ENCODE measurements at regions not wholly inside any gene's neighbourhood (a gene's known extent, or its start where the extent isn't known, plus 50 kb on each side); places are given as distances from the start of the nearest gene placed in this dataset.

DNA sequence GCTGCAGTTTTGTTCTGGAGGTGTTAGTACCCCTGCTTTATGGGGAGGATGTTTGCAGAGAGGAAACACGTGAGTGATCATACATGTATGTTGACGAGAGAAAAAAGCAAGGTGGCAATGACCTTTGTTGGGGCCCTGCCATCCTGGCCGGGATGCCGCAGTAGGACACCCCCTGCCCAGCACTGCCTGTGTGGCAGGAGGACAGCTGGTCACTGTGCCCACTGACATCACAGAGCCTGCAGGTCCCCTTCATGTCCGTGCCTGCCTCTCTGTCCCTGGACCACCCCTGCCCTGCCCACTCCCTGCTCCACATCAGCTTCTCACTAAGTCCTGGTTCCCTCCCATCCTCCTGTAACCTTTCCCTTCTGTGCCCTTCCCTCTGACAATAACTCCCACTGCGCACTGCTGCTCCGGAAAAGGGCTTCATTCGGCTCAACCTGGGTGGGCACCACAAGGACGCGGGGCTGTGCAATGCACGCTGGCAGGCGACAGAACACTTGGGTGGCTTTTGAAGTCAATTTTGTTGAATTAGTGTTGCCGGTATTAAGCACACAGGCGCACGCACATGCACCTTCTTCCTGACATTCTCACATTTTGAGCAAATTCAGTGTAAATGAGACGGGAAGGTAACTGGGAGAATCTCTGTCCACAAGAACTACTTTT lies 51.5 kb upstream of the TWIST2 start:
- no peak for DNase-seq

DNA sequence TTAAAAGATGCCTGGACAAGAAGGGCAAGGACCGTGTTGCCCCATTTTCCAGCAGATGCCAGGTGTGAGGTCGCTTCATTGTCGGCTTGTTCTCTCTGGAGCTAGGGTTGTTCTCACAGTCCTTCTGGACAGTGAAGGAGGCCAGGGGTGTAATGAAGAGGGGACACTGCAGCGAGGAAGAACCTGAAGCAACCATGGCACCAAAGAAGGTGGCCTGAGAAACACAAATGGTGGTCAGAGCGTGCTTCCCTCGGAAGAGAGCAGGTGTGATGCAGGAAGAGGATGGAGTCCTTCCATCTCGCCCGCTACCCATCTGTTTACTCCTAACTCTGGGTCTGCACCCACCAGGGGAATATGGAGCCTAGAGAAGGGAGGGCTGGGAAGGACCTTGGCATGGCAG lies 50.3 kb upstream of the TWIST2 start:
- DNase-seq, result no peak
